Activated T-cell treated with anti-CD3 and anti-CD28 coated beads, Interleukin-2, amount 50 U/mL, for 72 hours (primary cell): ENCODE measurements at regions not wholly inside any gene's neighbourhood (a gene's known extent, or its start where the extent isn't known, plus 50 kb on each side); places are given as distances from the start of the nearest gene placed in this dataset.
"Not testable (repeated sequence)": the region's sequence is repeated elsewhere in the genome, so short reads cannot be mapped to it uniquely, and the experiment has no call there.

ENCODE experiments used
- ATAC-seq, 2 donors: fragments of 150-1000 bp; cut with Tn5 transposase; replicated peaks in 1 of 2; 2 replicates each; pipeline ENCODE4 v1.10.0; 2021; ENCODE audit warnings: moderate library complexity in 2 of 2, mild to moderate bottlenecking in 1 of 2
- DNase-seq, 2 donors: peaks; one replicate each; pipeline ENCODE4 v3.0.0; 2021 to 2022; ENCODE audit warnings: mixed read lengths in 1 of 2
- H3K27ac Mint-ChIP-seq: one replicate; pipeline ENCODE4 v1.8.0; 2022; ENCODE audit warnings: mild to moderate bottlenecking, moderate library complexity, mixed read lengths
- H3K27me3 Mint-ChIP-seq: one replicate; pipeline ENCODE4 v1.8.0; 2022; ENCODE audit warnings: low read depth, mixed read lengths
- H3K36me3 Mint-ChIP-seq, 2 donors: one replicate each; pipeline ENCODE4 v1.8.0; 2022; ENCODE audit warnings: mixed read lengths in 2 of 2, mild to moderate bottlenecking in 1 of 2; ENCODE audit not compliant: insufficient read depth in 2 of 2
- H3K4me1 Mint-ChIP-seq: one replicate; pipeline ENCODE4 v1.8.0; 2022; ENCODE audit warnings: low read depth, mixed read lengths
- H3K4me3 Mint-ChIP-seq, 2 donors: one replicate each; pipeline ENCODE4 v1.8.0; 2022; ENCODE audit warnings: mild to moderate bottlenecking in 2 of 2, mixed read lengths in 2 of 2, moderate library complexity in 2 of 2
- H3K9me3 Mint-ChIP-seq, 2 donors: one replicate each; pipeline ENCODE4 v1.8.0; 2022; ENCODE audit warnings: mixed read lengths in 2 of 2

- Mint-ChIP-seq H3K4me1 (no peaks in the 10 kb centered on the region), H3K36me3 (no peaks in the 10 kb centered on the region), H3K27ac (no peak overlapping the region), H3K4me3 (no peak overlapping the region), H3K27me3 (no peaks in the 10 kb centered on the region), H3K9me3 (peaks cover 6 to 8% of the 10 kb centered on the region in 2 donors)
- ATAC-seq: no peak
- DNase-seq: no peak
Observed at GRCh38 chr7:54398863-54399262, 143.3 kb upstream of the VSTM2A start.

- no peak overlapping the region for H3K4me3 Mint-ChIP-seq
- H3K36me3 Mint-ChIP-seq: no peaks in the 10 kb centered on the region
- ATAC-seq (no peak), DNase-seq (no peak)
- H3K4me1 Mint-ChIP-seq: no peaks in the 10 kb centered on the region
- H3K9me3 Mint-ChIP-seq: peaks cover 11 to 18% of the 10 kb centered on the region in 2 donors
- no peak overlapping the region for H3K27ac Mint-ChIP-seq
- no peaks in the 10 kb centered on the region for H3K27me3 Mint-ChIP-seq
Observed at GRCh38 chr7:54409917-54410316, 132.3 kb upstream of the VSTM2A start.

DNA sequence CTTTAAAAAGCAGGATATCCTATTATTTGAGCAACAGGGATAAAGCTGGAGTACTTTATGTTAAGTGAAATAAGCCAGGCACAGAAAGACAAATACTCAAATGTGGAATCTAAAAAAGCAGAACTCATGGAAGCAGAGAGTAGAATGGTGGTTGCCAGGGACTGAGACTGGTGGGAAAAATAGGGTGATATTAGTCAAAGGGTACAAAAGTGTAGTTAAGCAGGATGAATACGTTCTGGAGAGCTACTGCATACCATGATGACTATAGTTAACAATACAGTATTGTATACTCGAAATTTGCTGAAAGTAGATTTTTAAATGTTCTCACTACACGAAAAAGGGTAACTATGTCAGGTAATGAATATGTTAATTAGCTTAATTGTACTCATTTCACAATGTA lies 125.5 kb upstream of the VSTM2A start:
- H3K4me1 Mint-ChIP-seq: no peaks in the 10 kb centered on the region

DNA sequence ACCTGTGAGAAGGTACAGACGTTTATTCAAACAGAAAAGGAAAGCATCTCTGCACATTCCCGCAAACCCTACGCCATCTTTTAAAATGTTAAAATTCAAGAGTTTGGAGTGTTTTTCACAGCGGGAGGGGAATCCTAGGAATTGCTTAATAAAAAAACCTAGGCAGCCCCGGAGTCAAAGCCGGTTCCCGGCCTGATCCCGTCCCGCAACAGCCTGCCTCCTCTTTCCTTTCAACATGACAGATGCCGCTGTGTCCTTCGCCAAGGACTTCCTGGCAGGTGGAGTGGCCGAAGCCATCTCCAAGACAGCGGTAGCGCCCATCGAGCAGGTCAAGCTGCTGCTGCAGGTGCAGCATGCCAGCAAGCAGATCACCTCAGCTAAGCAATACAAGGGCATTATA lies 123.0 kb upstream of the VSTM2A start:
- Mint-ChIP-seq H3K4me3 (no peak overlapping the region), H3K4me1 (no peaks in the 10 kb centered on the region), H3K36me3 (peaks cover 2% of the 10 kb centered on the region in 2 donors), H3K27ac (no peak overlapping the region), H3K27me3 (no peaks in the 10 kb centered on the region), H3K9me3 (peaks cover 4 to 7% of the 10 kb centered on the region in 2 donors)
- DNase-seq (no peak), ATAC-seq (no peak)

More for the DNA sequence above, 125.5 kb upstream of the VSTM2A start:
- ATAC-seq (no peak), DNase-seq (no peak)
- no peak overlapping the region for H3K4me3 Mint-ChIP-seq
- H3K36me3 Mint-ChIP-seq: peaks cover 2% of the 10 kb centered on the region in 2 donors
- no peak overlapping the region for H3K27ac Mint-ChIP-seq
- no peaks in the 10 kb centered on the region for H3K27me3 Mint-ChIP-seq
- peaks cover 7 to 14% of the 10 kb centered on the region in 2 donors for H3K9me3 Mint-ChIP-seq

- ATAC-seq: no peak
- no peak for DNase-seq
- Mint-ChIP-seq H3K27ac (no peak overlapping the region), H3K27me3 (no peaks in the 10 kb centered on the region), H3K4me1 (no peaks in the 10 kb centered on the region), H3K36me3 (no peaks in the 10 kb centered on the region), H3K4me3 (no peak overlapping the region), H3K9me3 (peaks cover 4 to 11% of the 10 kb centered on the region in 2 donors)
Observed at GRCh38 chr7:54426406-54426805, 115.8 kb upstream of the VSTM2A start.

GRCh38 chr7:54429111-54429510 lies 113.1 kb upstream of the VSTM2A start:
- Mint-ChIP-seq H3K27me3 (no peaks in the 10 kb centered on the region), H3K9me3 (peaks cover 7 to 14% of the 10 kb centered on the region in 2 donors), H3K4me3 (no peak overlapping the region), H3K36me3 (no peaks in the 10 kb centered on the region), H3K4me1 (no peaks in the 10 kb centered on the region), H3K27ac (no peak overlapping the region)
- ATAC-seq (no peak), DNase-seq (no peak)

GRCh38 chr7:54439391-54439790 lies 102.8 kb upstream of the VSTM2A start:
- Mint-ChIP-seq H3K9me3 (peaks cover 10 to 17% of the 10 kb centered on the region in 2 donors), H3K4me3 (no peak overlapping the region), H3K27me3 (no peaks in the 10 kb centered on the region), H3K36me3 (no peaks in the 10 kb centered on the region), H3K4me1 (no peaks in the 10 kb centered on the region), H3K27ac (no peak overlapping the region)
- DNase-seq (no peak), ATAC-seq (no peak)

DNA sequence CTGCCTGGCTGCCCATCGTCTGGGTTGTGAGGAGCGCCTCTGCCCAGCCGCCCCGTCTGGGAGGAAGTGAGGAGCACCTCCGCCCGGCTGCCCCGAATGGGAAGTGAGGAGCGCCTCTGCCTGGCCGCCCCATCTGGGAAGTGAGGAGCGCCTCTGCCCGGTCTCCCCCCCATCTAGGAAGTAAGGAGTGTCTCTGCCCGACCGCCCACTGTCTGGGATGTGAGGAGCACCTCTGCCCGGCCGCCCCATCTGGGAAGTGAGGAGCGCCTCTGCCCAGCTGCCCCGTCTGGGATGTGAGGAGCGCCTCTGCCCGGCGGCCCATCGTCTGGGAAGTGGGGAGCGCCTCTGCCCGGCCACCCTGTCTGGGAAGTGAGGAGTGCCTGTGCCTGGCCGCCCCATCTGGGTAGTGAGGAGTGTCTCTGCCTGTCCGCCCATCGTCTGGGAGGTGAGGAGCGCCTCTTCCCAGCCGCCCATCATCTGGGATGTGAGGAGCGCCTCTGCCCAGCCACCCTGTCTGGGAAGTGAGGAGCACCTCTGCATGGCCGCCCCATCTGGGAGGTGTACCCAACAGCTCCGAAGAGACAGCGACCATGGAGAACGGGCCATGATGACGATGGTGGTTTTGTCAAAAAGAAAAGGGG lies 98.0 kb upstream of the VSTM2A start:
- not testable (repeated sequence) for ATAC-seq, H3K27me3 Mint-ChIP-seq, H3K4me1 Mint-ChIP-seq, H3K4me3 Mint-ChIP-seq, DNase-seq, H3K27ac Mint-ChIP-seq, H3K36me3 Mint-ChIP-seq
- peaks cover 2 to 12% of the 10 kb centered on the region in 2 donors for H3K9me3 Mint-ChIP-seq

DNA sequence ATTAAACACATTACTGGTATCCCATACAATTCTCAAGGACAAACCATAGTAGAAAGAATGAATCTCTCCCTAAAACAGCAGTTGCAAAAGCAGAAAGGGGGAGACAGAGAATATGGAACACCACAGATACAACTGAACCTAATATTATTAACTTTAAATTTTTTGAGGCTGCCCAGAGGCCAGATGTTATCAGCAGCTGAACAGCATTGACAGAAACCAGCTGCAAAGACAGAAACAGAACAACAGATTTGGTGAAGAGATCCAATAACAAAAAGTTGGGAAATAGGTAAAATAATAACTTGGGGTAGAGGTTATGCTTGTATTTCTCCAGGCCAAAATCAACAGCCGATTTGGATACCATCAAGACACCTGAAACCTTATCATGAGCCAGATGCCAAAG lies 89.0 kb upstream of the VSTM2A start:
- not testable (repeated sequence) for ATAC-seq, H3K27me3 Mint-ChIP-seq, H3K4me1 Mint-ChIP-seq, H3K4me3 Mint-ChIP-seq, H3K36me3 Mint-ChIP-seq, H3K27ac Mint-ChIP-seq, DNase-seq
- H3K9me3 Mint-ChIP-seq: peaks cover 9 to 11% of the 10 kb centered on the region in 2 donors

GRCh38 chr7:54454700-54455099 lies 87.5 kb upstream of the VSTM2A start:
- H3K4me1 Mint-ChIP-seq, DNase-seq, H3K36me3 Mint-ChIP-seq, H3K27me3 Mint-ChIP-seq, H3K27ac Mint-ChIP-seq, ATAC-seq, H3K4me3 Mint-ChIP-seq: not testable (repeated sequence)
- peaks cover 10 to 12% of the 10 kb centered on the region in 2 donors for H3K9me3 Mint-ChIP-seq

DNA sequence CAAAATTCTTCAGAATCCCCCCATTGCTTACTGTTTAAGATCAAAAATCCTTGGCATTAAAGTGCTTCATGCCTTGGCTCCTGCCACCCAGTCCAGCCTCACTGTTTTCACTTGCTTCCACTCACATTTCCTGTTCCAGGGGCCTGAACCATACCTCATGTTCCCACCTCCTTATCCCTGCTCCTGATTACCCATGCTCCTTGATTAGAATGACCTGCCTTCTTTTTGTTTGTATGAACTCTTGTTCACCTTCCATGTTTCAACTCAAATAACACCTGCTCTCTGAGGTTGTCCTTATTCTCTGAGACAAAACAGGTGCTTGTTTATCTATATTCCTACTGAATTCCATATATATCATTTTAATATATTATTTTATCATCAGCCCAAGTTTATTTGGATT lies 77.1 kb upstream of the VSTM2A start:
- H3K4me3 Mint-ChIP-seq: no peak overlapping the region
- DNase-seq: no peak
- peaks cover 9 to 19% of the 10 kb centered on the region in 2 donors for H3K9me3 Mint-ChIP-seq
- H3K36me3 Mint-ChIP-seq: no peaks in the 10 kb centered on the region
- H3K27me3 Mint-ChIP-seq: no peaks in the 10 kb centered on the region
- no peak for ATAC-seq
- no peaks in the 10 kb centered on the region for H3K4me1 Mint-ChIP-seq
- H3K27ac Mint-ChIP-seq: no peak overlapping the region

DNA sequence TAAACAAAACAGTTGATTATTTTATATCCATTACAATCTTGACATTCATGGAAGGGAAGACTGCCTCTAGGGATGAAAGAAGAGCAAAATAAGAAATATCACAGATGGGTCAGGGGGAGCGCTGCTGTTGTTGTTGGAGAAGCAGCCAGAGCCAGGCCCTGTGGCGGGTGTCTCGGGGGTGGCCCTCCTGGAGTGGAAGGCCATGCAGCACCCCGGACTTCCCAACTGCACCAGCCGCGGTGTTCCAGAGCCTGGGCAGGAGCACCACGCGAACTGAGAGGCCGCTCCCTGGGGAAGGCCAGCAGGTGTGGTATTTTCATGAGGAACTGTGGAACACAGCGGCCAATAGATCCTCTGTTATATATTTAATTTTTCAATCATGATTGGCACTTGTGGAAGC lies 72.4 kb upstream of the VSTM2A start:
- DNase-seq (no peak), ATAC-seq (no peak)
- Mint-ChIP-seq H3K4me1 (no peaks in the 10 kb centered on the region), H3K27ac (no peak overlapping the region), H3K36me3 (peaks cover 0 to 1% of the 10 kb centered on the region in 2 donors), H3K4me3 (no peak overlapping the region), H3K27me3 (no peaks in the 10 kb centered on the region), H3K9me3 (peaks cover 12 to 16% of the 10 kb centered on the region in 2 donors)

- no peaks in the 10 kb centered on the region for H3K4me1 Mint-ChIP-seq
- no peak overlapping the region for H3K27ac Mint-ChIP-seq
- ATAC-seq (no peak), DNase-seq (no peak)
- peaks cover 3 to 13% of the 10 kb centered on the region in 2 donors for H3K9me3 Mint-ChIP-seq
- no peak overlapping the region for H3K4me3 Mint-ChIP-seq
- H3K27me3 Mint-ChIP-seq: no peaks in the 10 kb centered on the region
- no peaks in the 10 kb centered on the region for H3K36me3 Mint-ChIP-seq
Observed at GRCh38 chr7:54476609-54477008, 65.6 kb upstream of the VSTM2A start.

DNA sequence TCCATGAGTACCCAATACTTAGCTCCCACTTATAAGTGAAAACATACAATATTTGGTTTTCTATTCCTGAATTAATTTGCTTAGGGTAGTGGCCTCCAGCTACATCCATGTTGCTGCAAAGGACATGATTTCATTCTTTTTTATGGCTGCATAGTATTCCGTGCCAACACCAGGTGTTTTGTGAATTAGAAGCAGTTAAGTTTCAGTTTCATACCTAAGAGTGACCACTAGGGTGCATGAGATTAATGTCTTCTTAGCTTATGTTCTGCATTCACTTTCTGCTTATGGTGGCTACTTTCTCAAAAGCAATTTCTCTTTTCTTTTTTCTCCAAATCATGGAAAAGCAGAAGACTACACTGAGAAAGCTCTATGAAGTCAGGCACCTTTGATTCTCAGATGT lies 65.1 kb upstream of the VSTM2A start:
- Mint-ChIP-seq H3K27ac (no peak overlapping the region), H3K4me3 (no peak overlapping the region), H3K9me3 (peaks cover 3 to 11% of the 10 kb centered on the region in 2 donors), H3K4me1 (no peaks in the 10 kb centered on the region), H3K27me3 (no peaks in the 10 kb centered on the region), H3K36me3 (no peaks in the 10 kb centered on the region)
- ATAC-seq (no peak), DNase-seq (no peak)
